ENCODE measurements at regions not wholly inside any gene's neighbourhood (a gene's known extent, or its start where the extent isn't known, plus 50 kb on each side); places are given as distances from the start of the nearest gene placed in this dataset.

- TF ChIP-seq, protein P1, sequence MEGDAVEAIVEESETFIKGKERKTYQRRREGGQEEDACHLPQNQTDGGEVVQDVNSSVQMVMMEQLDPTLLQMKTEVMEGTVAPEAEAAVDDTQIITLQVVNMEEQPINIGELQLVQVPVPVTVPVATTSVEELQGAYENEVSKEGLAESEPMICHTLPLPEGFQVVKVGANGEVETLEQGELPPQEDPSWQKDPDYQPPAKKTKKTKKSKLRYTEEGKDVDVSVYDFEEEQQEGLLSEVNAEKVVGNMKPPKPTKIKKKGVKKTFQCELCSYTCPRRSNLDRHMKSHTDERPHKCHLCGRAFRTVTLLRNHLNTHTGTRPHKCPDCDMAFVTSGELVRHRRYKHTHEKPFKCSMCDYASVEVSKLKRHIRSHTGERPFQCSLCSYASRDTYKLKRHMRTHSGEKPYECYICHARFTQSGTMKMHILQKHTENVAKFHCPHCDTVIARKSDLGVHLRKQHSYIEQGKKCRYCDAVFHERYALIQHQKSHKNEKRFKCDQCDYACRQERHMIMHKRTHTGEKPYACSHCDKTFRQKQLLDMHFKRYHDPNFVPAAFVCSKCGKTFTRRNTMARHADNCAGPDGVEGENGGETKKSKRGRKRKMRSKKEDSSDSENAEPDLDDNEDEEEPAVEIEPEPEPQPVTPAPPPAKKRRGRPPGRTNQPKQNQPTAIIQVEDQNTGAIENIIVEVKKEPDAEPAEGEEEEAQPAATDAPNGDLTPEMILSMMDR (IDR thresholded peaks at IDR 0.05 in 4 of 5, conservative IDR thresholded peaks at IDR 0.05 in 1 of 5) = no peak
- TF ChIP-seq POLR2A (IDR thresholded peaks at IDR 0.05) = no peak
Observed at GRCh38 chr19:28932446-28932845, 280.5 kb downstream of the UQCRFS1 start.

All from gastrocnemius medialis (tissue), 4 donors.